OCI-LY3 (cell line): ENCODE measurements at regions not wholly inside any gene's neighbourhood (a gene's known extent, or its start where the extent isn't known, plus 50 kb on each side); places are given as distances from the start of the nearest gene placed in this dataset.

Source experiments
- H2AFZ ChIP-seq: fragments of 200-600, 300-600 bp; shearing (Covaris generic); 2 replicates; pipeline ENCODE4 v1.6.0; 2014; ENCODE audit warnings: antibody characterized with exemption, low read depth, low read length
- H3K27ac ChIP-seq: fragments of 200-600, 300-600 bp; sonication (generic); 2 replicates; pipeline ENCODE4 v1.5.1; 2014; ENCODE audit warnings: mild to moderate bottlenecking, low read length, moderate library complexity, mixed read lengths
- H3K27me3 ChIP-seq: fragments of 200-600, 300-600 bp; sonication (generic); 2 replicates; pipeline ENCODE4 v1.6.1; 2014; ENCODE audit warnings: low read depth, low read length, mixed read lengths
- H3K36me3 ChIP-seq: fragments of 200-600, 300-600 bp; sonication (generic); replicated peaks from 2 replicates; pipeline ENCODE3; 2014; ENCODE audit warnings: low read depth, low read length, mixed read lengths
- H3K4me1 ChIP-seq: fragments of 300-600, 200-600 bp; sonication (generic); 2 replicates; pipeline ENCODE4 v1.6.1; 2014; ENCODE audit warnings: low read length, mixed read lengths
- H3K4me2 ChIP-seq: fragments of 200-600, 300-600 bp; sonication (generic); 2 replicates; pipeline ENCODE4 v1.6.1; 2014; ENCODE audit warnings: low read length, mixed read lengths
- H3K4me3 ChIP-seq: fragments of 300-600, 200-600 bp; sonication (generic); 2 replicates; pipeline ENCODE4 v1.5.1; 2014; ENCODE audit warnings: antibody characterized with exemption, mild to moderate bottlenecking, low read length, moderate library complexity
- H3K79me2 ChIP-seq: fragments of 300-600, 200-600 bp; shearing (Covaris generic); 2 replicates; pipeline ENCODE4 v1.6.1; 2014; ENCODE audit warnings: mild to moderate bottlenecking, low read length, mixed read lengths
- H3K9ac ChIP-seq: fragments of 300-600, 200-600 bp; shearing (Covaris generic); 2 replicates; pipeline ENCODE4 v1.6.0; 2014; ENCODE audit warnings: mild to moderate bottlenecking, low read length, moderate library complexity
- H3K9me3 ChIP-seq: fragments of 200-600, 300-600 bp; shearing (Covaris generic); 2 replicates; pipeline ENCODE4 v1.6.1; 2014; ENCODE audit warnings: low read length, mixed read lengths; ENCODE audit not compliant: insufficient read depth
- H4K20me1 ChIP-seq: fragments of 200-600, 300-600 bp; sonication (generic); 2 replicates; pipeline ENCODE4 v1.6.1; 2016; ENCODE audit warnings: low read length, mixed read lengths; ENCODE audit not compliant: insufficient read depth
- CTCF ChIP-seq: fragments of 200-600, 300-600 bp; sonication (generic); IDR thresholded peaks from 2 replicates; pipeline ENCODE4 v1.5.1; 2014; ENCODE audit warnings: antibody characterized with exemption, low read length, low read depth
- EZH2phosphoT487 ChIP-seq: fragments of 200-600 bp; shearing (Covaris generic); IDR thresholded peaks from 2 replicates; pipeline ENCODE4 v1.6.1; 2018; ENCODE audit warnings: antibody characterized with exemption, mixed run types, low read depth

GRCh38 chr9:81076131-81076530 lies 613.2 kb downstream of the TLE1 start:
- TF ChIP-seq CTCF (no peak), EZH2phosphoT487 (no peak)
- Histone ChIP-seq H3K9ac (no peak overlapping the region), H3K79me2 (no peaks in the 10 kb centered on the region), H3K4me1 (peaks cover 4% of the 10 kb centered on the region; the same call in 1 of the 2 replicates), H4K20me1 (no peaks in the 10 kb centered on the region), H2AFZ (no peak overlapping the region), H3K4me3 (no peak overlapping the region), H3K9me3 (no peaks in the 10 kb centered on the region), H3K27ac (no peak overlapping the region), H3K36me3 (no peaks in the 10 kb centered on the region), H3K4me2 (no peak overlapping the region), H3K27me3 (no peaks in the 10 kb centered on the region)

- Histone ChIP-seq H3K9me3 (no peaks in the 10 kb centered on the region), H3K79me2 (no peaks in the 10 kb centered on the region), H3K4me3 (no peak overlapping the region), H3K27me3 (no peaks in the 10 kb centered on the region), H4K20me1 (no peaks in the 10 kb centered on the region), H3K36me3 (no peaks in the 10 kb centered on the region), H2AFZ (no peak overlapping the region), H3K4me1 (peaks cover 4% of the 10 kb centered on the region; the same call in 1 of the 2 replicates), H3K27ac (no peak overlapping the region), H3K9ac (no peak overlapping the region), H3K4me2 (no peak overlapping the region)
- no peak for TF ChIP-seq CTCF
- no peak for TF ChIP-seq EZH2phosphoT487
Observed at GRCh38 chr9:81074221-81074620, 615.1 kb downstream of the TLE1 start.

GRCh38 chr9:81073821-81074220 lies 615.5 kb downstream of the TLE1 start:
- Histone ChIP-seq H3K9ac (no peak overlapping the region), H3K36me3 (no peaks in the 10 kb centered on the region), H4K20me1 (no peaks in the 10 kb centered on the region), H3K4me3 (no peak overlapping the region), H2AFZ (no peak overlapping the region), H3K27ac (no peak overlapping the region), H3K27me3 (no peaks in the 10 kb centered on the region), H3K4me2 (no peak overlapping the region), H3K79me2 (no peaks in the 10 kb centered on the region), H3K9me3 (no peaks in the 10 kb centered on the region), H3K4me1 (peaks cover 4% of the 10 kb centered on the region; the same call in 1 of the 2 replicates)
- TF ChIP-seq EZH2phosphoT487 = no peak
- TF ChIP-seq CTCF = no peak

- TF ChIP-seq CTCF = no peak
- no peak for TF ChIP-seq EZH2phosphoT487
- no peak overlapping the region for H2AFZ ChIP-seq
- no peak overlapping the region for H3K9ac ChIP-seq
- H4K20me1 ChIP-seq = no peaks in the 10 kb centered on the region
- no peaks in the 10 kb centered on the region for H3K79me2 ChIP-seq
- no peaks in the 10 kb centered on the region for H3K9me3 ChIP-seq
- no peaks in the 10 kb centered on the region for H3K27me3 ChIP-seq
- no peaks in the 10 kb centered on the region for H3K36me3 ChIP-seq
- H3K4me1 ChIP-seq = peaks cover 2% of the 10 kb centered on the region; the same call in 1 of the 2 replicates
- no peak overlapping the region for H3K4me3 ChIP-seq
- no peak overlapping the region for H3K27ac ChIP-seq
- H3K4me2 ChIP-seq = no peak overlapping the region
Observed at GRCh38 chr9:81072758-81073157, 616.6 kb downstream of the TLE1 start.
